ENCODE measurements at regions not wholly inside any gene's neighbourhood (a gene's known extent, or its start where the extent isn't known, plus 50 kb on each side); places are given as distances from the start of the nearest gene placed in this dataset.

- H3K4me3 ChIP-seq (replicated peaks in 1 of 2; ENCODE audit: low read depth in 2 of 2, low read length in 2 of 2) = no peak overlapping the region
- DNase-seq (ENCODE audit: low read depth in 2 of 2) = no peak
- no peak for TF ChIP-seq CTCF (IDR thresholded peaks at IDR 0.05; ENCODE audit: low read depth, low read length)
Measured at GRCh38 chr17:13917634-13918033, 151.7 kb upstream of the COX10 start.

DNA sequence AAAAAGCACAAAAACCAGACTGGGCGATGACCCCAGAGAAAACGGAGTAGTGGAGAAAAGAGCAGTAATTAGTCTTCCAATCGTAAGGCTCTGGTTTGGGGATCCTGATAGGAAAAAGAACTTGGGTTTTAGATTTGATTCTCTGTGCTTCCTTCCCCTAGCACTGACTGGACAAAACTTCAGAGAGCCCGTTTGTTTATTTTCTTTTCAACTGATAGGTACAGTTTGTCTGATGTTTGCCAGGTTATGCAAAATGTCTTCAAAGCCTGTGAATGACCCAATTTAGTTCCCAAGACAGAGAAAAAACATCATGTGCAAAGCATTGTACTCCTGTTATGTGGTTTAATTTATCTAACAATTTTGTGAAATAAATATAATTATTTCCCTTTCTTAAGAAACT is 151.1 kb upstream of the COX10 start:
- TF ChIP-seq CTCF (IDR thresholded peaks at IDR 0.05; ENCODE audit: low read depth, low read length) = no peak
- no peak for DNase-seq (ENCODE audit: low read depth in 2 of 2)
- no peak overlapping the region for H3K4me3 ChIP-seq (replicated peaks in 1 of 2; ENCODE audit: low read depth in 2 of 2, low read length in 2 of 2)

DNA sequence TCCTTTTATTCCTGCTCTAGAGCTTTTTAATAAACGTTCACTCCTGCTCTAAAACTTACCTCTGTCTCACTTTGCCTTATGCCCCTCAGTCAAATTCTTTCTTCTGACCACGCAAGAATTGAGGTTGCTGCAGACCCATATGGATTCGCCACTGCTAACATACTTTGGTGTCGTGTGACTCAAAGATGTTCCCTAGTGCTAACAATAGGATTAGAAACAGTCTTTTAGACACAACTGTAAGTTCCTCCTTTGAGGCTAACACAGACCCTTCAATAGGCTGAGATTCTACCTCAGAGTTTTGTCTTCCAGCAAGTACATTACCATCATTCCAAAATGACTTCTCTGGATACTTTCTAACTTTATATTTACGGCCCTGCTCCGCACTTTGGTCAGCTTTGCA is 149.5 kb upstream of the COX10 start:
- H3K4me3 ChIP-seq (replicated peaks in 1 of 2; ENCODE audit: low read depth in 2 of 2, low read length in 2 of 2) = no peak overlapping the region
- DNase-seq (ENCODE audit: low read depth in 2 of 2) = no peak
- TF ChIP-seq CTCF (IDR thresholded peaks at IDR 0.05; ENCODE audit: low read depth, low read length) = no peak

DNA sequence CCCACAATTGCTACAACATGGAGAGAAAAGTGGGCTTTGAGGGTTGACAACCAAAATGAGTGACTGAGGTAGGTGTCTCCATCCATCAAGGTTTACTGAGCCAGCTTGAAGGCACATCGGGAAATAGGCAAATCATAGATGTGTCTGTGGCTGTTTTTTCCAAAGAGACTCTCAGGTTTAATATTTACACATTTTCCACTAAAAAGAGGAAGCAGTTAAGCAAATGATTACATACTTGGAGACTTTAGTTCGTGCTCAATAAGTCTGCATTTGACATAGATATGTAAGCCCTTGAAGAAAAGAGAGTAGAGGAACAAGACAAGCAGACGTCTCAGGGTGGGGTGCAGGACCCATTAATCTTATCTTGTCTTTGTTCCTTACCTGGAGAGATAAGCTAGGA is 148.9 kb upstream of the COX10 start:
- TF ChIP-seq CTCF (IDR thresholded peaks at IDR 0.05; ENCODE audit: low read depth, low read length) = no peak
- DNase-seq (ENCODE audit: low read depth in 2 of 2) = no peak
- H3K4me3 ChIP-seq (replicated peaks in 1 of 2; ENCODE audit: low read depth in 2 of 2, low read length in 2 of 2) = no peak overlapping the region

- TF ChIP-seq CTCF (IDR thresholded peaks at IDR 0.05; ENCODE audit: low read depth, low read length) = no peak
- no peak for DNase-seq (ENCODE audit: low read depth in 2 of 2)
- no peak overlapping the region for H3K4me3 ChIP-seq (replicated peaks in 1 of 2; ENCODE audit: low read depth in 2 of 2, low read length in 2 of 2)
Measured at GRCh38 chr17:13921841-13922776, 147.2 kb upstream of the COX10 start.

GRCh38 chr17:13922885-13923284 is 146.4 kb upstream of the COX10 start:
- no peak overlapping the region for H3K4me3 ChIP-seq (replicated peaks in 1 of 2; ENCODE audit: low read depth in 2 of 2, low read length in 2 of 2)
- no peak for DNase-seq (ENCODE audit: low read depth in 2 of 2)
- TF ChIP-seq CTCF (IDR thresholded peaks at IDR 0.05; ENCODE audit: low read depth, low read length) = no peak

All from cardiac fibroblast (primary cell).